ENCODE measurements at regions not wholly inside any gene's neighbourhood (a gene's known extent, or its start where the extent isn't known, plus 50 kb on each side); places are given as distances from the start of the nearest gene placed in this dataset.
"Not testable (repeated sequence)": the region's sequence is repeated elsewhere in the genome, so short reads cannot be mapped to it uniquely, and the experiment has no call there.

- no peak for TF ChIP-seq ZNF274 (IDR thresholded peaks at IDR 0.05; ENCODE audit: low read depth, low read length)
- no peak overlapping the region for H3K4me3 ChIP-seq (ENCODE audit: low read length)
These were observed 301.8 kb downstream of the GATA3 start for GRCh38 chr10:8356283-8356682.

GRCh38 chr10:8359467-8359866 is 305.0 kb downstream of the GATA3 start:
- no peak overlapping the region for H3K4me3 ChIP-seq (ENCODE audit: low read length)
- no peak for TF ChIP-seq ZNF274 (IDR thresholded peaks at IDR 0.05; ENCODE audit: low read depth, low read length)

- H3K4me3 ChIP-seq (ENCODE audit: low read length): no peak overlapping the region
These were observed 305.9 kb downstream of the GATA3 start for GRCh38 chr10:8360365-8360764.

GRCh38 chr10:8360814-8361509 is 306.5 kb downstream of the GATA3 start:
- no peak for TF ChIP-seq ZNF274 (IDR thresholded peaks at IDR 0.05; ENCODE audit: low read depth, low read length)
- no peak overlapping the region for H3K4me3 ChIP-seq (ENCODE audit: low read length)

More at GRCh38 chr10:8360365-8360764, 305.9 kb downstream of the GATA3 start:
- TF ChIP-seq ZNF274 (IDR thresholded peaks at IDR 0.05; ENCODE audit: low read depth, low read length): no peak

- H3K4me3 ChIP-seq (ENCODE audit: low read length): no peak overlapping the region
- TF ChIP-seq ZNF274 (IDR thresholded peaks at IDR 0.05; ENCODE audit: low read depth, low read length): no peak
These were observed 307.0 kb downstream of the GATA3 start for GRCh38 chr10:8361510-8361844.

- TF ChIP-seq ZNF274 (IDR thresholded peaks at IDR 0.05; ENCODE audit: low read depth, low read length): no peak
- H3K4me3 ChIP-seq (ENCODE audit: low read length): no peak overlapping the region
These were observed 311.7 kb downstream of the GATA3 start for GRCh38 chr10:8365935-8366911.

GRCh38 chr10:8367672-8368411 is 313.4 kb downstream of the GATA3 start:
- H3K4me3 ChIP-seq (ENCODE audit: low read length): not testable (repeated sequence)

- TF ChIP-seq ZNF274 (IDR thresholded peaks at IDR 0.05; ENCODE audit: low read depth, low read length): no peak
- H3K4me3 ChIP-seq (ENCODE audit: low read length): no peak overlapping the region
These were observed 315.2 kb downstream of the GATA3 start for GRCh38 chr10:8369666-8370065.

GRCh38 chr10:8374334-8374733 is 319.8 kb downstream of the GATA3 start:
- no peak overlapping the region for H3K4me3 ChIP-seq (ENCODE audit: low read length)
- TF ChIP-seq ZNF274 (IDR thresholded peaks at IDR 0.05; ENCODE audit: low read depth, low read length): no peak

GRCh38 chr10:8375137-8375536 is 320.6 kb downstream of the GATA3 start:
- no peak overlapping the region for H3K4me3 ChIP-seq (ENCODE audit: low read length)
- TF ChIP-seq ZNF274 (IDR thresholded peaks at IDR 0.05; ENCODE audit: low read depth, low read length): no peak

- no peak overlapping the region for H3K4me3 ChIP-seq (ENCODE audit: low read length)
- TF ChIP-seq ZNF274 (IDR thresholded peaks at IDR 0.05; ENCODE audit: low read depth, low read length): no peak
These were observed 323.9 kb downstream of the GATA3 start for GRCh38 chr10:8378198-8378983.

GRCh38 chr10:8379906-8380832 is 325.7 kb downstream of the GATA3 start:
- no peak for TF ChIP-seq ZNF274 (IDR thresholded peaks at IDR 0.05; ENCODE audit: low read depth, low read length)
- H3K4me3 ChIP-seq (ENCODE audit: low read length): no peak overlapping the region

All from GM08714 (cell line).